ENCODE measurements at regions not wholly inside any gene's neighbourhood (a gene's known extent, or its start where the extent isn't known, plus 50 kb on each side); places are given as distances from the start of the nearest gene placed in this dataset.

DNA sequence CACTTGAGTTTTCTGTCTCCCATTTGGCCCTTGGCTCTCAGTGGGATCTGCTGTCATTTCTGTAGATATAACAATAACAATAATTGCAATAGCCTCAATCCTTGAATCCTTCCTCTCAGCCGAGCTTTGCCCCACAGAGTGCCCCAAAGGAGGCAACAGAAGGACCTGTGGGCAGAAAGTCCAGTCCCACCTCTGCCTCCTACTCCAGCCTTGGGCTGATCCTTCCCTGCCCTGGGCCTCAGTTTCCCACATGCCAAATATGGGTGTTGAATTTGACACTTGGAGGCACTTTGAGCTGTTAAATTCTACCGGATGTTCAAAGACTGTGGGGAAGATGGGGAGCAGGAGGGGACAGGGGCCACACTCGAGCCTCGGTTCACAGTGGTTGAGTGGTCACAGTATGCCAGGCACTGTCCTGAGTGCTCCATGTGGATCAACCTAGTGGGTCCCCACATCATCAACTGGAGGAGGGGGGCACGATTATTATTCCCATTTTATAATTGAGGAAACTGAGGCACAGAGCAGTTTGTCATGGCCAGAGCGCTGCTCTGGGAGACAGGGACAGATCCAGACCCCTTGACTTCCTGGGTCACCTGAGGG lies 307.1 kb downstream of the MATN1 start:
- TF ChIP-seq POLR2A (IDR thresholded peaks at IDR 0.05): no peak
- TF ChIP-seq, protein P1, sequence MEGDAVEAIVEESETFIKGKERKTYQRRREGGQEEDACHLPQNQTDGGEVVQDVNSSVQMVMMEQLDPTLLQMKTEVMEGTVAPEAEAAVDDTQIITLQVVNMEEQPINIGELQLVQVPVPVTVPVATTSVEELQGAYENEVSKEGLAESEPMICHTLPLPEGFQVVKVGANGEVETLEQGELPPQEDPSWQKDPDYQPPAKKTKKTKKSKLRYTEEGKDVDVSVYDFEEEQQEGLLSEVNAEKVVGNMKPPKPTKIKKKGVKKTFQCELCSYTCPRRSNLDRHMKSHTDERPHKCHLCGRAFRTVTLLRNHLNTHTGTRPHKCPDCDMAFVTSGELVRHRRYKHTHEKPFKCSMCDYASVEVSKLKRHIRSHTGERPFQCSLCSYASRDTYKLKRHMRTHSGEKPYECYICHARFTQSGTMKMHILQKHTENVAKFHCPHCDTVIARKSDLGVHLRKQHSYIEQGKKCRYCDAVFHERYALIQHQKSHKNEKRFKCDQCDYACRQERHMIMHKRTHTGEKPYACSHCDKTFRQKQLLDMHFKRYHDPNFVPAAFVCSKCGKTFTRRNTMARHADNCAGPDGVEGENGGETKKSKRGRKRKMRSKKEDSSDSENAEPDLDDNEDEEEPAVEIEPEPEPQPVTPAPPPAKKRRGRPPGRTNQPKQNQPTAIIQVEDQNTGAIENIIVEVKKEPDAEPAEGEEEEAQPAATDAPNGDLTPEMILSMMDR (IDR thresholded peaks at IDR 0.05): no peak
- no peak for TF ChIP-seq EP300 (IDR thresholded peaks at IDR 0.05)

Measured in ovary (tissue), 3 donors.